Smooth muscle cell (in vitro differentiated cells): ENCODE measurements at regions not wholly inside any gene's neighbourhood (a gene's known extent, or its start where the extent isn't known, plus 50 kb on each side); places are given as distances from the start of the nearest gene placed in this dataset.

ENCODE experiments used
- DNase-seq: peaks from one replicate; lab custom pipeline; 2025; ENCODE audit not compliant: unreplicated experiment; lab: John Stamatoyannopoulos, UW
- H2AFZ ChIP-seq: fragments of 200-600 bp; sonication (generic); 2 replicates; pipeline ENCODE4 v1.6.0; 2016; ENCODE audit warnings: antibody characterized with exemption, low read depth, mild to moderate bottlenecking
- H3F3A ChIP-seq: fragments of 200-600 bp; sonication (generic); 2 replicates; pipeline ENCODE4 v1.6.0; 2017; ENCODE audit warnings: antibody characterized with exemption, low read depth
- H3K27ac ChIP-seq: fragments of 200-600 bp; sonication (generic); 2 replicates; pipeline ENCODE4 v1.5.1; 2016; ENCODE audit warnings: low read depth, mild to moderate bottlenecking
- H3K27me3 ChIP-seq: fragments of 200-600 bp; sonication (generic); 2 replicates; pipeline ENCODE4 v1.6.1; 2016; ENCODE audit warnings: low read depth, mild to moderate bottlenecking
- H3K36me3 ChIP-seq: fragments of 200-600 bp; sonication (generic); 2 replicates; pipeline ENCODE4 v1.5.1; 2016; ENCODE audit warnings: low read depth
- H3K4me1 ChIP-seq: fragments of 200-600 bp; sonication (generic); 2 replicates; pipeline ENCODE4 v1.5.1; 2016; ENCODE audit warnings: low read depth
- H3K4me2 ChIP-seq: fragments of 200-600 bp; sonication (generic); 2 replicates; pipeline ENCODE4 v1.6.0; 2016; ENCODE audit warnings: mild to moderate bottlenecking
- H3K4me3 ChIP-seq: fragments of 200-600 bp; sonication (generic); 2 replicates; pipeline ENCODE4 v1.5.1; 2016; ENCODE audit warnings: mild to moderate bottlenecking
- H3K79me2 ChIP-seq: fragments of 200-600 bp; sonication (generic); 2 replicates; pipeline ENCODE4 v1.6.0; 2016; ENCODE audit warnings: low read depth, mild to moderate bottlenecking
- H3K9ac ChIP-seq: fragments of 200-600 bp; sonication (generic); 2 replicates; pipeline ENCODE4 v1.6.0; 2016; ENCODE audit warnings: low read depth
- H3K9me3 ChIP-seq: fragments of 200-600 bp; sonication (generic); replicated peaks from 2 replicates; pipeline ENCODE4 v1.5.1; 2016; ENCODE audit warnings: low read depth
- H4K20me1 ChIP-seq: fragments of 200-600 bp; sonication (generic); 2 replicates; pipeline ENCODE4 v1.6.0; 2016; ENCODE audit warnings: low read depth
- WGBS: methylation state at CpG from one replicate; pipeline ENCODE4 v1.1.7; 2016; ENCODE audit warnings: low lambda C conversion rate; 5-methylcytosine and 5-hydroxymethylcytosine counted together
- TF ChIP-seq, protein P1 (sequence below): fragments of 200-600 bp; sonication (generic); IDR thresholded peaks from 2 replicates; pipeline ENCODE4 v1.5.1; 2017; ENCODE audit warnings: borderline replicate concordance, mild to moderate bottlenecking, antibody characterized with exemption; ENCODE audit not compliant: insufficient read depth, poor library complexity, severe bottlenecking

DNA sequence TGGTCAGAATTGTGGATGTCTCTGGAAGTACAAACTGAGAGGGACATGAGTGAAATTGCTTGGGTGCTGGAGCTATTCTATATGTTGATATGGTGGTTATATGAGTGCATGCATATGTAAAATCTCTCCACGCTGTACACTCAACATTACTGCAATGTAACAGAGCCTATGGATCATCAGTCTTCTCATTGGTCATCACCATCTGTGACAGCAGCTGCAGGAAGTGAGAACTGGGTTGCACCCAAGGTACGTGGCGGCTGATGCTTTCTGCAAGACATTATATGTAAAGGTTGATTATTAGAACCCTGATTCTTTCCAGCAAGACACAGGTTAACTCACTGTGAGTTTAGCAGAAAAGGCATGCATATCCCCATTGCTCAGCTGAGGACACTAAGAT lies 387.1 kb downstream of the OMA1 start:
- Histone ChIP-seq H4K20me1 (no peaks in the 10 kb centered on the region), H3K79me2 (no peaks in the 10 kb centered on the region), H3K4me3 (no peak overlapping the region), H3K27ac (no peak overlapping the region), H3K36me3 (no peaks in the 10 kb centered on the region), H3K4me2 (no peak overlapping the region), H3K9ac (no peak overlapping the region), H3K9me3 (no peaks in the 10 kb centered on the region), H2AFZ (no peak overlapping the region), H3K27me3 (no peaks in the 10 kb centered on the region), H3K4me1 (peaks cover 29% of the 10 kb centered on the region), H3F3A (no peaks in the 10 kb centered on the region)
- WGBS = 91% methylated on average over 3 of the region's 3 CpGs
- TF ChIP-seq, protein P1, sequence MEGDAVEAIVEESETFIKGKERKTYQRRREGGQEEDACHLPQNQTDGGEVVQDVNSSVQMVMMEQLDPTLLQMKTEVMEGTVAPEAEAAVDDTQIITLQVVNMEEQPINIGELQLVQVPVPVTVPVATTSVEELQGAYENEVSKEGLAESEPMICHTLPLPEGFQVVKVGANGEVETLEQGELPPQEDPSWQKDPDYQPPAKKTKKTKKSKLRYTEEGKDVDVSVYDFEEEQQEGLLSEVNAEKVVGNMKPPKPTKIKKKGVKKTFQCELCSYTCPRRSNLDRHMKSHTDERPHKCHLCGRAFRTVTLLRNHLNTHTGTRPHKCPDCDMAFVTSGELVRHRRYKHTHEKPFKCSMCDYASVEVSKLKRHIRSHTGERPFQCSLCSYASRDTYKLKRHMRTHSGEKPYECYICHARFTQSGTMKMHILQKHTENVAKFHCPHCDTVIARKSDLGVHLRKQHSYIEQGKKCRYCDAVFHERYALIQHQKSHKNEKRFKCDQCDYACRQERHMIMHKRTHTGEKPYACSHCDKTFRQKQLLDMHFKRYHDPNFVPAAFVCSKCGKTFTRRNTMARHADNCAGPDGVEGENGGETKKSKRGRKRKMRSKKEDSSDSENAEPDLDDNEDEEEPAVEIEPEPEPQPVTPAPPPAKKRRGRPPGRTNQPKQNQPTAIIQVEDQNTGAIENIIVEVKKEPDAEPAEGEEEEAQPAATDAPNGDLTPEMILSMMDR = no peak
- no peak for DNase-seq

GRCh38 chr1:58158506-58159433 lies 387.8 kb downstream of the OMA1 start:
- WGBS = 57% methylated on average over 11 of the region's 11 CpGs
- Histone ChIP-seq H3K27me3 (no peaks in the 10 kb centered on the region), H4K20me1 (no peaks in the 10 kb centered on the region), H3K4me1 (peaks cover 29% of the 10 kb centered on the region), H3K4me2 (no peak overlapping the region), H3K9ac (no peak overlapping the region), H3F3A (no peaks in the 10 kb centered on the region), H3K36me3 (no peaks in the 10 kb centered on the region), H3K9me3 (no peaks in the 10 kb centered on the region), H3K79me2 (no peaks in the 10 kb centered on the region), H3K27ac (no peak overlapping the region), H3K4me3 (no peak overlapping the region), H2AFZ (no peak overlapping the region)
- TF ChIP-seq, protein P1 = no peak
- DNase-seq = no peak

GRCh38 chr1:58158016-58158415 lies 388.5 kb downstream of the OMA1 start:
- TF ChIP-seq, protein P1 = no peak

DNA sequence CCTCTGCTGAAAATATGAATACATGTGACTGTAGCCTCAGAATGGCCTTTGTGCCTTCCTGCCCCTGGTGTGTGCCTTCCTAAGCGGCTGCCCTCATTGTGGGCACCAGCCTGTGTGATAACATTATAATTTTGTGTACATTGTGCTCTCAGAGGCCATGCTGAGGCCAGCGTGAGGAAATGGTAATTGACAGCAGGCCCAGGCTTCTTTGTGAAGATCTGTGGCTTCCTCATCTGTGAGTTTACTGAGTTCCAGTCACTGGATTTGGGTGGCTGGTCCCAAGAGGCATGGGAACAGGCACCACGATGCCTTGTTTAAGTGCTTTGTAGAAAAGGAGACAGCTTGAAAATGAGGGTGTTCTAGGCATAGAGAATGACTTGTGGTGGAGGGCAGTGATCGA lies 389.3 kb downstream of the OMA1 start:
- no peak for DNase-seq
- no peaks in the 10 kb centered on the region for H3K79me2 ChIP-seq
- H3K4me2 ChIP-seq = no peak overlapping the region
- no peaks in the 10 kb centered on the region for H3K27me3 ChIP-seq
- H3K4me3 ChIP-seq = no peak overlapping the region
- H3K4me1 ChIP-seq = peaks cover 29% of the 10 kb centered on the region
- H3K27ac ChIP-seq = no peak overlapping the region
- H3K9ac ChIP-seq = no peak overlapping the region
- no peaks in the 10 kb centered on the region for H4K20me1 ChIP-seq
- H3K36me3 ChIP-seq = no peaks in the 10 kb centered on the region
- 80% methylated on average over 4 of the region's 4 CpGs for WGBS
- no peaks in the 10 kb centered on the region for H3K9me3 ChIP-seq
- no peaks in the 10 kb centered on the region for H3F3A ChIP-seq
- TF ChIP-seq, protein P1 = no peak
- no peak overlapping the region for H2AFZ ChIP-seq

More at GRCh38 chr1:58158016-58158415, 388.5 kb downstream of the OMA1 start:
- no peak overlapping the region for H2AFZ ChIP-seq
- no peaks in the 10 kb centered on the region for H3K79me2 ChIP-seq
- H3K27me3 ChIP-seq = no peaks in the 10 kb centered on the region
- H3K4me1 ChIP-seq = peaks cover 29% of the 10 kb centered on the region
- H4K20me1 ChIP-seq = no peaks in the 10 kb centered on the region
- DNase-seq = no peak
- no peaks in the 10 kb centered on the region for H3K36me3 ChIP-seq
- H3F3A ChIP-seq = no peaks in the 10 kb centered on the region
- no peaks in the 10 kb centered on the region for H3K9me3 ChIP-seq
- H3K4me2 ChIP-seq = no peak overlapping the region
- H3K4me3 ChIP-seq = no peak overlapping the region
- no peak overlapping the region for H3K9ac ChIP-seq
- no peak overlapping the region for H3K27ac ChIP-seq
